HCT116 (cell line): ENCODE measurements at regions not wholly inside any gene's neighbourhood (a gene's known extent, or its start where the extent isn't known, plus 50 kb on each side); places are given as distances from the start of the nearest gene placed in this dataset.

ENCODE experiments used
- ATAC-seq: fragments of 200-7000 bp; cut with Tn5 transposase; 2 replicates; pipeline ENCODE4 v1.9.1; 2020; ENCODE audit warnings: mild to moderate bottlenecking, moderate library complexity
- BruUV-seq: library from RNA; stranded (reverse); fragments of 400-500 nt; replicated peaks from 2 replicates; lab custom pipeline; 2021; lab: Mats Ljungman, UMichigan
- CTCF ChIA-PET: fragments of 300-600 bp; sonication (Branson Sonifier 250); formaldehyde crosslinking; loops from one replicate; lab custom pipeline; 2021; ENCODE audit warnings: antibody characterized with exemption; lab: Charles Lee
- POLR2A ChIA-PET: fragments of 300-600, 350-600 bp; sonication (Branson Sonifier 250); formaldehyde crosslinking; loops from one replicate; lab custom pipeline; 2021; ENCODE audit warnings: antibody characterized with exemption; lab: Charles Lee
- RAD21 ChIA-PET, 2 experiments: fragments of 300-600 bp; sonication (Branson Sonifier 250); formaldehyde crosslinking; loops; one replicate each; lab custom pipeline; 2023; ENCODE audit warnings: low total read pairs in 2 of 2; ENCODE audit not compliant: uncharacterized antibody in 2 of 2, unreplicated experiment in 2 of 2, low non-redundant PET in 1 of 2; lab: Charles Lee
- DNase-seq: peaks from one replicate; pipeline ENCODE4 v3.0.0-alpha.2; 2010; ENCODE audit warnings: low read depth, low spot score
- H2AFZ ChIP-seq: fragments of 200-600 bp; shearing (Covaris generic), sonication (generic); 2 replicates; pipeline ENCODE4 v1.6.1; 2017; ENCODE audit warnings: low read depth, mixed run types, mixed read lengths, antibody characterized with exemption, low read length; ENCODE audit not compliant: poor library complexity, severe bottlenecking
- H3K27ac ChIP-seq: 2 replicates; pipeline ENCODE4 v1.5.1; 2012; ENCODE audit warnings: low read depth, low read length
- H3K27me3 ChIP-seq: fragments of 200-600 bp; sonication (generic); 2 replicates; pipeline ENCODE4 v1.6.1; 2016; ENCODE audit warnings: mixed run types, low read length, mixed read lengths; ENCODE audit not compliant: insufficient read depth
- H3K36me3 ChIP-seq, 2 experiments: fragments of 200-500 bp in 1 of 2; fragments of 200-600 bp in 1 of 2; sonication (Bioruptor generic) in 1 of 2; sonication (generic) in 1 of 2; 2 replicates each; pipeline versions ENCODE4 v1.5.1 to v1.6.1; 2014 to 2016; ENCODE audit warnings: low read length in 2 of 2, inconsistent platforms in 1 of 2, mixed read lengths in 1 of 2, mixed run types in 1 of 2; ENCODE audit not compliant: insufficient read depth in 2 of 2, control insufficient read depth in 1 of 2
- H3K4me1 ChIP-seq, 2 experiments: fragments of 200-600 bp in 1 of 2; sonication (generic) in 1 of 2; 2 replicates each; pipeline versions ENCODE4 v1.5.1 to v1.6.1; 2012 to 2017; ENCODE audit warnings: low read length in 2 of 2, inconsistent platforms in 1 of 2, mild to moderate bottlenecking in 1 of 2, mixed read lengths in 1 of 2, mixed run types in 1 of 2, moderate library complexity in 1 of 2; ENCODE audit not compliant: insufficient read depth in 2 of 2, control insufficient read depth in 1 of 2
- H3K4me2 ChIP-seq: fragments of 200-600 bp; sonication (generic); 2 replicates; pipeline ENCODE4 v1.6.1; 2017; ENCODE audit warnings: mixed run types, low read length, mixed read lengths
- H3K4me3 ChIP-seq, 2 experiments: fragments of 200-600 bp in 1 of 2; sonication (generic) in 1 of 2; replicated peaks in 1 of 2; 2 replicates each; pipeline ENCODE4 v1.5.1; 2011 to 2016; ENCODE audit warnings: low read length in 2 of 2, control low read depth in 1 of 2, low read depth in 1 of 2, mild to moderate bottlenecking in 1 of 2, mixed read lengths in 1 of 2, mixed run types in 1 of 2
- H3K79me2 ChIP-seq: fragments of 200-600 bp; sonication (generic); 2 replicates; pipeline ENCODE4 v1.6.1; 2017; ENCODE audit warnings: mild to moderate bottlenecking, mixed run types, low read length, moderate library complexity, mixed read lengths; ENCODE audit not compliant: insufficient read depth
- H3K9ac ChIP-seq: fragments of 200-600 bp; sonication (generic); 2 replicates; pipeline ENCODE4 v1.6.1; 2016; ENCODE audit warnings: low read length, mixed read lengths
- H3K9me2 ChIP-seq: fragments of 200-600 bp; sonication (generic), shearing (Covaris generic); 2 replicates; pipeline ENCODE4 v1.6.1; 2017; ENCODE audit warnings: mixed run types, mild to moderate bottlenecking, moderate library complexity; ENCODE audit not compliant: insufficient read depth
- H3K9me3 ChIP-seq, 2 experiments: fragments of 200-500 bp in 1 of 2; fragments of 200-600 bp in 1 of 2; sonication (Bioruptor generic) in 1 of 2; sonication (generic) in 1 of 2; 2 replicates each; pipeline ENCODE4 v1.6.1; 2014 to 2017; ENCODE audit warnings: low read length in 2 of 2, mixed read lengths in 2 of 2, inconsistent platforms in 1 of 2, low read depth in 1 of 2, mild to moderate bottlenecking in 1 of 2, mixed run types in 1 of 2, moderate library complexity in 1 of 2; ENCODE audit not compliant: control insufficient read depth in 1 of 2, insufficient read depth in 1 of 2
- H4K20me1 ChIP-seq: fragments of 200-600 bp; sonication (generic), shearing (Covaris generic); 2 replicates; pipeline ENCODE4 v1.6.1; 2017; ENCODE audit warnings: mixed run types, mild to moderate bottlenecking, moderate library complexity; ENCODE audit not compliant: insufficient read depth
- CEBPB ChIP-seq: IDR thresholded peaks from 2 replicates; pipeline ENCODE4 v1.6.1; 2012; ENCODE audit warnings: low read depth
- EGR1 ChIP-seq: IDR thresholded peaks from 2 replicates; pipeline ENCODE4 v1.6.1; 2012; ENCODE audit warnings: low read depth
- EZH2 ChIP-seq: fragments of 200-600 bp; sonication (generic); IDR thresholded peaks from 2 replicates; pipeline ENCODE4 v1.6.1; 2017; ENCODE audit warnings: antibody characterized with exemption, mixed run types
- FOSL1 ChIP-seq: IDR thresholded peaks from 2 replicates; pipeline ENCODE4 v1.6.1; 2012; ENCODE audit warnings: low read depth
- JUND ChIP-seq: IDR thresholded peaks from 2 replicates; pipeline ENCODE4 v1.6.1; 2012
- POLR2A ChIP-seq: IDR thresholded peaks from 2 replicates; pipeline ENCODE4 v1.7.0; 2011; ENCODE audit warnings: borderline replicate concordance; ENCODE audit not compliant: insufficient read depth, insufficient read length; ENCODE audit errors: extremely low read depth
- POLR2AphosphoS5 ChIP-seq: IDR thresholded peaks from 2 replicates; pipeline ENCODE4 v1.6.1; 2011; ENCODE audit warnings: mild to moderate bottlenecking, low read depth, low read length, moderate library complexity
- SIN3A ChIP-seq: IDR thresholded peaks from 2 replicates; pipeline ENCODE4 v1.6.1; 2012; ENCODE audit warnings: low read depth
- SRF ChIP-seq: IDR thresholded peaks from 2 replicates; pipeline ENCODE4 v1.6.1; 2012; ENCODE audit warnings: low read depth
- TCF7L2 ChIP-seq: IDR thresholded peaks from 2 replicates; pipeline ENCODE4 v1.7.0; 2011; ENCODE audit warnings: borderline replicate concordance, inconsistent platforms; ENCODE audit not compliant: insufficient read depth, insufficient read length; ENCODE audit errors: extremely low read depth
- YY1 ChIP-seq: IDR thresholded peaks from 2 replicates; pipeline ENCODE4 v1.6.1; 2011; ENCODE audit warnings: low read length, low read depth, moderate library complexity, mild to moderate bottlenecking; ENCODE audit not compliant: insufficient replicate concordance; ENCODE audit errors: extremely low read depth
- ZFX ChIP-seq: fragments of 450-650 bp; IDR thresholded peaks from 2 replicates; pipeline ENCODE4 v1.6.1; 2017
- ZNF274 ChIP-seq: fragments of 200-500 bp; sonication (Bioruptor generic); IDR thresholded peaks from 2 replicates; pipeline ENCODE4 v1.6.1; 2014; ENCODE audit warnings: mild to moderate bottlenecking, low read depth, low read length, inconsistent platforms
- intact Hi-C: fragments of 100-400 bp; cut with micrococcal nuclease; formaldehyde crosslinking; loops from 2 replicates; pipeline ENCODE4 v1.10.0; 2022
- TF ChIP-seq, protein P1 (sequence below): IDR thresholded peaks from 2 replicates; pipeline ENCODE4 v1.6.1; 2011; ENCODE audit warnings: mild to moderate bottlenecking, low read length, moderate library complexity; ENCODE audit not compliant: insufficient replicate concordance; ENCODE audit errors: extremely low read depth

GRCh38 chrX:12013211-12013618 is 125.1 kb upstream of the FRMPD4 start:
- no peaks in the 10 kb centered on the region for H3K9me2 ChIP-seq
- no peaks in the 10 kb centered on the region for H3K4me1 ChIP-seq
- no peaks in the 10 kb centered on the region for H3K79me2 ChIP-seq
- H3K27ac ChIP-seq = no peak overlapping the region
- H4K20me1 ChIP-seq = no peaks in the 10 kb centered on the region
- no peak overlapping the region for H3K4me2 ChIP-seq
- H3K36me3 ChIP-seq = no peaks in the 10 kb centered on the region
- RAD21 ChIA-PET = no interaction called here
- H3K4me3 ChIP-seq = no peak overlapping the region
- DNase-seq = no peak
- H3K9me3 ChIP-seq = no peaks in the 10 kb centered on the region
- intact Hi-C loops = no loop called here
- H3K9ac ChIP-seq = no peak overlapping the region
- POLR2A ChIA-PET = no interaction called here
- H3K27me3 ChIP-seq = no peaks in the 10 kb centered on the region
- no peak overlapping the region for H2AFZ ChIP-seq
- ATAC-seq = no peak
- CTCF ChIA-PET = no interaction called here
- BruUV-seq = no TSS peak
- TF ChIP-seq TCF7L2 (no peak), CEBPB (no peak), JUND (no peak), ZNF274 (no peak), ZFX (no peak), SIN3A (no peak), SRF (no peak), POLR2A (no peak), EGR1 (no peak)
- TF ChIP-seq, protein P1, sequence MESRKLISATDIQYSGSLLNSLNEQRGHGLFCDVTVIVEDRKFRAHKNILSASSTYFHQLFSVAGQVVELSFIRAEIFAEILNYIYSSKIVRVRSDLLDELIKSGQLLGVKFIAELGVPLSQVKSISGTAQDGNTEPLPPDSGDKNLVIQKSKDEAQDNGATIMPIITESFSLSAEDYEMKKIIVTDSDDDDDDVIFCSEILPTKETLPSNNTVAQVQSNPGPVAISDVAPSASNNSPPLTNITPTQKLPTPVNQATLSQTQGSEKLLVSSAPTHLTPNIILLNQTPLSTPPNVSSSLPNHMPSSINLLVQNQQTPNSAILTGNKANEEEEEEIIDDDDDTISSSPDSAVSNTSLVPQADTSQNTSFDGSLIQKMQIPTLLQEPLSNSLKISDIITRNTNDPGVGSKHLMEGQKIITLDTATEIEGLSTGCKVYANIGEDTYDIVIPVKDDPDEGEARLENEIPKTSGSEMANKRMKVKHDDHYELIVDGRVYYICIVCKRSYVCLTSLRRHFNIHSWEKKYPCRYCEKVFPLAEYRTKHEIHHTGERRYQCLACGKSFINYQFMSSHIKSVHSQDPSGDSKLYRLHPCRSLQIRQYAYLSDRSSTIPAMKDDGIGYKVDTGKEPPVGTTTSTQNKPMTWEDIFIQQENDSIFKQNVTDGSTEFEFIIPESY = no peak

- H3K9ac ChIP-seq = no peak overlapping the region
- H4K20me1 ChIP-seq = no peaks in the 10 kb centered on the region
- DNase-seq (no peak), ATAC-seq (no peak)
- ChIA-PET CTCF (no interaction called here), RAD21 (no interaction called here), POLR2A (no interaction called here)
- H3K79me2 ChIP-seq = no peaks in the 10 kb centered on the region
- H3K4me1 ChIP-seq = no peaks in the 10 kb centered on the region
- H3K36me3 ChIP-seq = no peaks in the 10 kb centered on the region
- H3K4me2 ChIP-seq = no peak overlapping the region
- H2AFZ ChIP-seq = no peak overlapping the region
- intact Hi-C loops = no loop called here
- BruUV-seq = no TSS peak
- H3K9me2 ChIP-seq = no peaks in the 10 kb centered on the region
- no peak overlapping the region for H3K4me3 ChIP-seq
- H3K9me3 ChIP-seq = no peaks in the 10 kb centered on the region
- H3K27ac ChIP-seq = no peak overlapping the region
- H3K27me3 ChIP-seq = no peaks in the 10 kb centered on the region
- TF ChIP-seq POLR2AphosphoS5 (no peak), EZH2 (no peak), YY1 (no peak), CEBPB (no peak), FOSL1 (no peak), ZNF274 (no peak), POLR2A (no peak), ZFX (no peak), SIN3A (no peak), JUND (no peak)
- TF ChIP-seq, protein P1 = no peak
- TF ChIP-seq, all 23 proteins: peak for 0
Measured at GRCh38 chrX:12021698-12022097, 116.6 kb upstream of the FRMPD4 start.
